NOMO-1 treated with dmso at 0.1 percent for 144 hours (cell line): ENCODE measurements at regions not wholly inside any gene's neighbourhood (a gene's known extent, or its start where the extent isn't known, plus 50 kb on each side); places are given as distances from the start of the nearest gene placed in this dataset.

Source experiments
- DNase-seq: peaks from one replicate; lab custom pipeline; 2025; ENCODE audit not compliant: unreplicated experiment; lab: John Stamatoyannopoulos, UW

GRCh38 chr20:39394461-39394860 lies 432.3 kb downstream of the DHX35 start:
- DNase-seq: no peak

- DNase-seq: no peak
Measured at GRCh38 chr20:39390186-39390585, 428.0 kb downstream of the DHX35 start.

- no peak for DNase-seq
Measured at GRCh38 chr20:39381595-39381994, 419.5 kb downstream of the DHX35 start.

- no peak for DNase-seq
Measured at GRCh38 chr20:39378776-39379175, 416.6 kb downstream of the DHX35 start.

GRCh38 chr20:39376788-39377187 lies 414.6 kb downstream of the DHX35 start:
- DNase-seq: no peak

GRCh38 chr20:39364320-39364719 lies 402.2 kb downstream of the DHX35 start:
- no peak for DNase-seq

GRCh38 chr20:39359981-39360620 lies 398.0 kb downstream of the DHX35 start:
- no peak for DNase-seq

- no peak for DNase-seq
Measured at GRCh38 chr20:39358052-39358451, 395.9 kb downstream of the DHX35 start.

- no peak for DNase-seq
Measured at GRCh38 chr20:39356908-39357307, 394.8 kb downstream of the DHX35 start.

GRCh38 chr20:39349240-39349639 lies 387.1 kb downstream of the DHX35 start:
- no peak for DNase-seq

- DNase-seq: no peak
Measured at GRCh38 chr20:39347626-39348025, 385.5 kb downstream of the DHX35 start.

- no peak for DNase-seq
Measured at GRCh38 chr20:39342463-39342862, 380.3 kb downstream of the DHX35 start.

- no peak for DNase-seq
Measured at GRCh38 chr20:39338469-39339376, 376.6 kb downstream of the DHX35 start.

- DNase-seq: no peak
Measured at GRCh38 chr20:39333211-39333610, 371.1 kb downstream of the DHX35 start.

- DNase-seq: no peak
Measured at GRCh38 chr20:39328347-39328746, 366.2 kb downstream of the DHX35 start.

- no peak for DNase-seq
Measured at GRCh38 chr20:39326050-39326449, 363.9 kb downstream of the DHX35 start.

GRCh38 chr20:39318911-39319310 lies 356.8 kb downstream of the DHX35 start:
- DNase-seq: no peak

GRCh38 chr20:39312676-39313075 lies 350.5 kb downstream of the DHX35 start:
- DNase-seq: no peak

GRCh38 chr20:39311851-39312506 lies 349.8 kb downstream of the DHX35 start:
- DNase-seq: no peak

- DNase-seq: no peak
Measured at GRCh38 chr20:39310363-39310995, 348.3 kb downstream of the DHX35 start.

GRCh38 chr20:39309458-39309857 lies 347.3 kb downstream of the DHX35 start:
- DNase-seq: no peak
